Erythroblast (primary cell): ENCODE measurements at regions not wholly inside any gene's neighbourhood (a gene's known extent, or its start where the extent isn't known, plus 50 kb on each side); places are given as distances from the start of the nearest gene placed in this dataset.

Source experiments
- GATA1 ChIP-seq: IDR thresholded peaks from 2 replicates; pipeline ENCODE4 v1.6.1; 2011; ENCODE audit warnings: low read depth, mild to moderate bottlenecking, control low read depth, low read length, moderate library complexity
- POLR2A ChIP-seq: IDR thresholded peaks from 2 replicates; pipeline ENCODE4 v1.6.1; 2011; ENCODE audit warnings: mild to moderate bottlenecking, low read length

- TF ChIP-seq POLR2A (no peak), GATA1 (no peak)
Observed at GRCh38 chr2:22136446-22136845, 1012.7 kb downstream of the TDRD15 start.
